ENCODE measurements at regions not wholly inside any gene's neighbourhood (a gene's known extent, or its start where the extent isn't known, plus 50 kb on each side); places are given as distances from the start of the nearest gene placed in this dataset.
"Not testable (repeated sequence)": the region's sequence is repeated elsewhere in the genome, so short reads cannot be mapped to it uniquely, and the experiment has no call there.

GRCh38 chr22:25397616-25398015 lies 166.9 kb upstream of the GRK3 start:
- no peak for DNase-seq

GRCh38 chr22:25398591-25399062 lies 165.8 kb upstream of the GRK3 start:
- DNase-seq: peak; percentile 32 to 53

- no peak for DNase-seq
Measured at GRCh38 chr22:25399649-25400151, 164.8 kb upstream of the GRK3 start.

- no peak for DNase-seq
Measured at GRCh38 chr22:25402160-25402500, 162.3 kb upstream of the GRK3 start.

- no peak for DNase-seq
Measured at GRCh38 chr22:25402501-25403283, 161.8 kb upstream of the GRK3 start.

GRCh38 chr22:25403284-25403810 lies 161.1 kb upstream of the GRK3 start:
- no peak for DNase-seq

GRCh38 chr22:25403811-25404471 lies 160.5 kb upstream of the GRK3 start:
- DNase-seq: peak in 1 of 2 experiments; percentile 14

GRCh38 chr22:25404556-25404927 lies 159.9 kb upstream of the GRK3 start:
- peak in 1 of 2 experiments; percentile 21 for DNase-seq

- peak; percentile 67 to 75 for DNase-seq
Measured at GRCh38 chr22:25404928-25405816, 159.3 kb upstream of the GRK3 start.

GRCh38 chr22:25405841-25406509 lies 158.5 kb upstream of the GRK3 start:
- DNase-seq: no peak

- no peak for DNase-seq
Measured at GRCh38 chr22:25406510-25407210, 157.8 kb upstream of the GRK3 start.

GRCh38 chr22:25407226-25407858 lies 157.1 kb upstream of the GRK3 start:
- no peak for DNase-seq

- DNase-seq: no peak
Measured at GRCh38 chr22:25407859-25408229, 156.6 kb upstream of the GRK3 start.

GRCh38 chr22:25409240-25409639 lies 155.2 kb upstream of the GRK3 start:
- no peak for DNase-seq

GRCh38 chr22:25410849-25411248 lies 153.6 kb upstream of the GRK3 start:
- DNase-seq: no peak

- DNase-seq: no peak
Measured at GRCh38 chr22:25413620-25414019, 150.9 kb upstream of the GRK3 start.

- not testable (repeated sequence) for DNase-seq
Measured at GRCh38 chr22:25415731-25416130, 148.7 kb upstream of the GRK3 start.

GRCh38 chr22:25417826-25418225 lies 146.6 kb upstream of the GRK3 start:
- not testable (repeated sequence) for DNase-seq

GRCh38 chr22:25419247-25420113 lies 145.0 kb upstream of the GRK3 start:
- DNase-seq: no peak

GRCh38 chr22:25420114-25420441 lies 144.4 kb upstream of the GRK3 start:
- not testable (repeated sequence) for DNase-seq
